Breast epithelium (tissue), 4 donors: ENCODE measurements at regions not wholly inside any gene's neighbourhood (a gene's known extent, or its start where the extent isn't known, plus 50 kb on each side); places are given as distances from the start of the nearest gene placed in this dataset.

Experiments
- DNase-seq, 2 donors: peaks; one replicate each; pipeline ENCODE4 v3.0.0-alpha.2; 2019; ENCODE audit warnings: low spot score in 2 of 2
- H3K27ac ChIP-seq, 2 donors: fragments of 200-600 bp; sonication (generic) in 1 of 2; one replicate each; pipeline ENCODE4 v1.5.1; 2016 to 2019; ENCODE audit warnings: mild to moderate bottlenecking in 1 of 2
- H3K27me3 ChIP-seq, 2 donors: fragments of 200-600 bp; sonication (generic) in 1 of 2; one replicate each; pipeline versions ENCODE4 v1.5.1 to v1.6.0; 2017 to 2019; ENCODE audit warnings: control low read depth in 1 of 2, mild to moderate bottlenecking in 1 of 2
- H3K36me3 ChIP-seq: fragments of 200-600 bp; one replicate; pipeline ENCODE4 v1.5.1; 2019
- H3K4me1 ChIP-seq, 2 donors: fragments of 200-600 bp; sonication (generic); one replicate each; pipeline ENCODE4 v1.5.1; 2016 to 2019; ENCODE audit warnings: control low read depth in 1 of 2
- H3K4me3 ChIP-seq, 3 donors: fragments of 200-600 bp; sonication (generic); 1 replicate in 2 of 3; 2 replicates in 1 of 3; pipeline ENCODE4 v1.5.1; 2016 to 2019; ENCODE audit warnings: mild to moderate bottlenecking in 3 of 3, moderate library complexity in 2 of 3
- H3K9me3 ChIP-seq, 2 donors: fragments of 200-600 bp; sonication (generic) in 1 of 2; one replicate each; pipeline ENCODE4 v1.5.1; 2016 to 2019; ENCODE audit warnings: control low read depth in 1 of 2
- CTCF ChIP-seq, 3 donors: fragments of 450-650 bp; IDR thresholded peaks; one replicate each; pipeline ENCODE4 v1.5.1; 2016 to 2017; ENCODE audit warnings: antibody characterized with exemption in 3 of 3, mild to moderate bottlenecking in 3 of 3, moderate library complexity in 3 of 3
- POLR2A ChIP-seq: fragments of 450-650 bp; IDR thresholded peaks from one replicate; pipeline ENCODE4 v1.6.1; 2016; ENCODE audit warnings: antibody characterized with exemption, mild to moderate bottlenecking, moderate library complexity
- POLR2AphosphoS5 ChIP-seq, 3 donors: sonication (generic); formaldehyde crosslinking; IDR thresholded peaks; one replicate each; pipeline ENCODE4 v1.6.1; 2017; ENCODE audit warnings: antibody characterized with exemption in 3 of 3
- intact Hi-C: fragments of 100-400 bp; cut with DNase I; formaldehyde crosslinking; loops from one replicate; pipeline ENCODE4 v1.15.1; 2023; ENCODE audit warnings: low total_unique reads

GRCh38 chr12:91384366-91384765 is 201.7 kb upstream of the DCN start:
- Histone ChIP-seq H3K4me3 (no peak overlapping the region), H3K27me3 (no peaks in the 10 kb centered on the region), H3K9me3 (no peaks in the 10 kb centered on the region), H3K27ac (no peak overlapping the region), H3K4me1 (peaks cover 3 to 8% of the 10 kb centered on the region in 2 donors), H3K36me3 (no peaks in the 10 kb centered on the region)
- TF ChIP-seq POLR2AphosphoS5 (IDR thresholded peaks at IDR 0.05) (no peak), POLR2A (no peak), CTCF (IDR thresholded peaks at IDR 0.05) (no peak)
- intact Hi-C loops, result loop anchor here (10.0 kb wide), 1 partner anchor 1190 kb away; no protein-coding TSS in a partner anchor
- no peak for DNase-seq

DNA sequence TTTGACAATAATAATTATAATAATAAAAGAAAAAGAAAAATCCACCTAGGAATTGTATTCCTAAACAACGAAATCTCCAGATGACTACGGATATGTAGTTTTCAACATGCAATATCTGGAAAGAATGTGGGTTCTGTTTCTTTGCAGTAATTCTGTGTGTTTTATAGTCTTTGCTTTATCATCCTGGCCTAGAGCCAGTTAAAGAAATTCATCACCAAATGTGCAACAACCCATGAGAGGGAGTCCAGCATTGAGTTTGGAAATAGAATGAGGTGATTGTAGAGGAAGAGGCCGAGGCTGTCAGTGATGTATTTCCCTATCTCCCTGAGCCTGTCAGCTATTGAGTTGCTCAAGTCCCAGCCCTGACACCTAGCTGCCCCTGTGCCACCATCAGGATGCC is 200.5 kb upstream of the DCN start:
- peaks cover 2 to 5% of the 10 kb centered on the region in 2 donors for H3K4me1 ChIP-seq
- intact Hi-C loops, result loop anchor here (10.0 kb wide), 1 partner anchor 1192 kb away; no protein-coding TSS in a partner anchor
- no peak for DNase-seq
- H3K27ac ChIP-seq, result no peak overlapping the region
- no peak overlapping the region for H3K4me3 ChIP-seq
- no peaks in the 10 kb centered on the region for H3K9me3 ChIP-seq
- TF ChIP-seq POLR2A (no peak), POLR2AphosphoS5 (IDR thresholded peaks at IDR 0.05) (no peak), CTCF (IDR thresholded peaks at IDR 0.05) (no peak)
- H3K36me3 ChIP-seq, result no peaks in the 10 kb centered on the region
- H3K27me3 ChIP-seq, result no peaks in the 10 kb centered on the region

- Histone ChIP-seq H3K4me3 (peak overlapping the region; percentile 36 to 51 (median 44)), H3K27ac (peak overlapping the region; percentile 74 to 81), H3K4me1 (no peaks in the 10 kb centered on the region), H3K36me3 (no peaks in the 10 kb centered on the region), H3K27me3 (no peaks in the 10 kb centered on the region), H3K9me3 (no peaks in the 10 kb centered on the region)
- intact Hi-C loops, result loop anchor here (10.0 kb wide), 1 partner anchor 1193 kb away; no protein-coding TSS in a partner anchor
- peak in 1 of 3 donors; percentile 37 for TF ChIP-seq POLR2AphosphoS5 (IDR thresholded peaks at IDR 0.05)
- no peak for TF ChIP-seq POLR2A
- peak; percentile 75 to 90 (median 85) for TF ChIP-seq CTCF (IDR thresholded peaks at IDR 0.05)
- DNase-seq, result peak; percentile 63 to 76
Observed at GRCh38 chr12:91382081-91382543, 199.5 kb upstream of the DCN start.

DNA sequence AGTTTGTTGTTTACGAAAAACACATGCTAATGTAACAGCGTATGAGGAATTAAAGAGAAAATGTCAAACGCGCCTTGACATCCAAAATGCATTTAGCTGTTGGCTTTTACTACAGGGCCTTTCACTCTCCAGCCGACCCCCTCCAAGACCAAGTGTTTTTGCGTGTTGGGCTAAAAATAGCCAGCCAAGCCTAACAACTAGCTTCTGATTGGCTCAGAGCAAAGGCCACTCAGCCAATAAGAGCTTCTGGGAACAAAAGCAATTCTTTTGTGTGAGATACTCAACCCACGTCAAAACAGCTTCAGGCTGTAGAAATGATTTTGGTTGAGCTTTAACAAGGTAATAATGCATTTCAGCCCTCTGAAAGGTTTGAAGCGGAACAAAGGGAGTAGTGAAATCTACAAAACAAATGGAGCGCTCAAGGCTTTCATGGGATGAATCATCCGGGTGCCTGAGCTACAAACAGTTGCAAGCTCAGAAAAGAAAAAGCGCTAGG is 198.7 kb upstream of the DCN start:
- no peaks in the 10 kb centered on the region for H3K9me3 ChIP-seq
- H3K4me3 ChIP-seq, result peak overlapping the region; percentile 36 to 51 (median 44)
- no peaks in the 10 kb centered on the region for H3K27me3 ChIP-seq
- intact Hi-C loops, result loop anchor here (10.0 kb wide), 1 partner anchor 1193 kb away; no protein-coding TSS in a partner anchor
- no peak for TF ChIP-seq CTCF (IDR thresholded peaks at IDR 0.05)
- TF ChIP-seq POLR2AphosphoS5 (IDR thresholded peaks at IDR 0.05), result peak in 1 of 3 donors; percentile 33
- peak overlapping the region; percentile 74 to 81 for H3K27ac ChIP-seq
- H3K36me3 ChIP-seq, result no peaks in the 10 kb centered on the region
- DNase-seq, result peak in 1 of 2 donors; percentile 30
- H3K4me1 ChIP-seq, result no peaks in the 10 kb centered on the region

- peak overlapping the region; percentile 74 to 81 for H3K27ac ChIP-seq
- DNase-seq, result no peak
- peak overlapping the region in 2 of 3 donors; percentile 44 to 51 for H3K4me3 ChIP-seq
- no peaks in the 10 kb centered on the region for H3K9me3 ChIP-seq
- H3K36me3 ChIP-seq, result no peaks in the 10 kb centered on the region
- H3K4me1 ChIP-seq, result no peaks in the 10 kb centered on the region
- TF ChIP-seq POLR2AphosphoS5 (IDR thresholded peaks at IDR 0.05), result no peak
- TF ChIP-seq POLR2A, result no peak
- no peak for TF ChIP-seq CTCF (IDR thresholded peaks at IDR 0.05)
- H3K27me3 ChIP-seq, result no peaks in the 10 kb centered on the region
- intact Hi-C loops, result loop anchor here (10.0 kb wide), 1 partner anchor 1194 kb away; no protein-coding TSS in a partner anchor
Observed at GRCh38 chr12:91380631-91381030, 198.0 kb upstream of the DCN start.
